ENCODE measurements at regions not wholly inside any gene's neighbourhood (a gene's known extent, or its start where the extent isn't known, plus 50 kb on each side); places are given as distances from the start of the nearest gene placed in this dataset.
"Not testable (repeated sequence)": the region's sequence is repeated elsewhere in the genome, so short reads cannot be mapped to it uniquely, and the experiment has no call there.

GRCh38 chr2:160596441-160596840 lies 102.8 kb upstream of the RBMS1 start:
- no peaks in the 10 kb centered on the region for H3K4me1 ChIP-seq
- TF ChIP-seq POLR2A (IDR thresholded peaks at IDR 0.05) (no peak), CTCF (IDR thresholded peaks at IDR 0.05) (no peak), EP300 (IDR thresholded peaks at IDR 0.05) (no peak)
- no peaks in the 10 kb centered on the region for H3K9me3 ChIP-seq
- DNase-seq (ENCODE audit: low spot score in 2 of 2) = no peak
- H3K27me3 ChIP-seq = no peaks in the 10 kb centered on the region
- no peaks in the 10 kb centered on the region for H3K36me3 ChIP-seq
- no peak overlapping the region for H3K27ac ChIP-seq
- H3K4me3 ChIP-seq = no peak overlapping the region

- not testable (repeated sequence) for H3K4me3 ChIP-seq; H3K9me3 ChIP-seq; DNase-seq (ENCODE audit: low spot score in 2 of 2); H3K27ac ChIP-seq; H3K4me1 ChIP-seq; H3K36me3 ChIP-seq; H3K27me3 ChIP-seq
- 60 to 80% methylated on average over 1 of the region's 1 CpG for WGBS, 2 donors
Measured at GRCh38 chr2:160600437-160600836, 106.8 kb upstream of the RBMS1 start.

GRCh38 chr2:160602073-160602472 lies 108.5 kb upstream of the RBMS1 start:
- Histone ChIP-seq H3K4me1 (no peaks in the 10 kb centered on the region), H3K9me3 (no peaks in the 10 kb centered on the region), H3K4me3 (no peak overlapping the region), H3K36me3 (no peaks in the 10 kb centered on the region), H3K27me3 (no peaks in the 10 kb centered on the region), H3K27ac (no peak overlapping the region)
- TF ChIP-seq CTCF (IDR thresholded peaks at IDR 0.05) (no peak), POLR2A (IDR thresholded peaks at IDR 0.05) (no peak), EP300 (IDR thresholded peaks at IDR 0.05) (no peak)
- no peak for DNase-seq (ENCODE audit: low spot score in 2 of 2)
- WGBS, 2 donors = 84 to 91% methylated on average over 2 of the region's 2 CpGs

- H3K36me3 ChIP-seq = no peaks in the 10 kb centered on the region
- WGBS, 2 donors = 70 to 71% methylated on average over 3 of the region's 3 CpGs
Measured at GRCh38 chr2:160603771-160604510, 110.3 kb upstream of the RBMS1 start.

GRCh38 chr2:160606341-160606740 lies 112.7 kb upstream of the RBMS1 start:
- H3K27me3 ChIP-seq = no peaks in the 10 kb centered on the region
- 93 to 98% methylated on average over 1 of the region's 1 CpG for WGBS, 2 donors
- no peak for TF ChIP-seq POLR2A (IDR thresholded peaks at IDR 0.05)
- TF ChIP-seq CTCF (IDR thresholded peaks at IDR 0.05) = no peak
- no peak for TF ChIP-seq EP300 (IDR thresholded peaks at IDR 0.05)

More at GRCh38 chr2:160603771-160604510, 110.3 kb upstream of the RBMS1 start:
- Histone ChIP-seq H3K27me3 (no peaks in the 10 kb centered on the region), H3K9me3 (no peaks in the 10 kb centered on the region), H3K4me3 (no peak overlapping the region), H3K27ac (no peak overlapping the region), H3K4me1 (peaks cover 0 to 6% (median 3%) of the 10 kb centered on the region in 4 donors)
- TF ChIP-seq CTCF (IDR thresholded peaks at IDR 0.05) (no peak), EP300 (IDR thresholded peaks at IDR 0.05) (no peak), POLR2A (IDR thresholded peaks at IDR 0.05) (no peak)
- DNase-seq (ENCODE audit: low spot score in 2 of 2) = no peak

More at GRCh38 chr2:160606341-160606740, 112.7 kb upstream of the RBMS1 start:
- no peaks in the 10 kb centered on the region for H3K9me3 ChIP-seq
- no peak overlapping the region for H3K4me3 ChIP-seq
- H3K27ac ChIP-seq = no peak overlapping the region
- peaks cover 0 to 15% (median 3%) of the 10 kb centered on the region in 4 donors for H3K4me1 ChIP-seq
- no peak for DNase-seq (ENCODE audit: low spot score in 2 of 2)
- no peaks in the 10 kb centered on the region for H3K36me3 ChIP-seq

Measured in tibial nerve (tissue), 4 donors.